ENCODE measurements at regions not wholly inside any gene's neighbourhood (a gene's known extent, or its start where the extent isn't known, plus 50 kb on each side); places are given as distances from the start of the nearest gene placed in this dataset.

- dilution Hi-C loops (cut with MboI; ENCODE audit: extremely low pct_ligation_motif_present, low sequenced_read_pairs) (no loop called here), intact Hi-C loops (cut with micrococcal nuclease) (no loop called here)
- DNase-seq (ENCODE audit: low read depth, low spot score) (no peak), FAIRE-seq (no peak)
- no peaks in the 10 kb centered on the region for H3K4me1 ChIP-seq (ENCODE audit: control insufficient read depth, extremely low read depth, insufficient read depth, low read length)
- no peaks in the 10 kb centered on the region for H3K79me2 ChIP-seq (ENCODE audit: control insufficient read depth, insufficient read depth, low read length)
- no TSS peak for BruUV-seq (replicated peaks)
- TF ChIP-seq POLR2A (IDR thresholded peaks at IDR 0.05; ENCODE audit: low read depth, low read length) (no peak), EZH2 (IDR thresholded peaks at IDR 0.05; ENCODE audit: borderline replicate concordance, low read depth, low read length, severe bottlenecking) (no peak), JUN (IDR thresholded peaks at IDR 0.05; ENCODE audit: borderline replicate concordance, insufficient read depth, insufficient read length, low read depth) (no peak), FOS (IDR thresholded peaks at IDR 0.05; ENCODE audit: borderline replicate concordance, insufficient read depth, low read length) (no peak), GATA2 (IDR thresholded peaks at IDR 0.05; ENCODE audit: insufficient read depth, insufficient read length, low read depth, low read length) (no peak), POLR2AphosphoS5 (IDR thresholded peaks at IDR 0.05; ENCODE audit: insufficient read depth, low read depth, low read length) (no peak), MAX (IDR thresholded peaks at IDR 0.05; ENCODE audit: insufficient read depth, insufficient read length) (no peak), CTCF (IDR thresholded peaks at IDR 0.05; ENCODE audit: extremely low read depth in 1 of 2, insufficient read depth in 1 of 2, low read depth in 1 of 2, low read length in 2 of 2) (no peak), MYC (IDR thresholded peaks at IDR 0.05; ENCODE audit: low read depth, low read length) (no peak)
- H2AFZ ChIP-seq (ENCODE audit: low read depth, low read length), result no peak overlapping the region
- H3K9me3 ChIP-seq (replicated peaks; ENCODE audit: control insufficient read depth, insufficient read depth, low read length), result no peaks in the 10 kb centered on the region
- ChIA-PET POLR2A (no interaction called here), CTCF (no interaction called here)
- H3K4me3 ChIP-seq (replicated peaks in 1 of 3; ENCODE audit: insufficient read depth in 1 of 3, low read depth in 1 of 3, low read length in 3 of 3), result no peak overlapping the region
- no peak overlapping the region for H3K4me2 ChIP-seq (ENCODE audit: insufficient read depth, low read length)
- no peaks in the 10 kb centered on the region for H3K27me3 ChIP-seq (ENCODE audit: control insufficient read depth in 2 of 2, insufficient read depth in 2 of 2, low read length in 2 of 2)
- no peaks in the 10 kb centered on the region for H3K9me1 ChIP-seq (replicated peaks; ENCODE audit: control insufficient read depth, extremely low read depth, insufficient read depth, low read length)
- no peak overlapping the region for H3K9ac ChIP-seq (replicated peaks; ENCODE audit: extremely low read depth, insufficient read depth, low read length)
- no peaks in the 10 kb centered on the region for H4K20me1 ChIP-seq (replicated peaks; ENCODE audit: control insufficient read depth, extremely low read depth, insufficient read depth, low read length)
- no peaks in the 10 kb centered on the region for H3K36me3 ChIP-seq (ENCODE audit: control insufficient read depth in 2 of 2, extremely low read depth in 1 of 2, insufficient read depth in 2 of 2, low read length in 2 of 2)
- no peak overlapping the region for H3K27ac ChIP-seq (ENCODE audit: insufficient read depth, low read depth, low read length)
These were observed 246.9 kb upstream of the HDX start for GRCh38 chrX:84748965-84749656.

Data from endothelial cell of umbilical vein (primary cell).